IMR-90 (cell line): ENCODE measurements at regions not wholly inside any gene's neighbourhood (a gene's known extent, or its start where the extent isn't known, plus 50 kb on each side); places are given as distances from the start of the nearest gene placed in this dataset.

Source experiments
- ATAC-seq: fragments of 200-7000 bp; cut with Tn5 transposase; 2 replicates; pipeline ENCODE4 v1.9.1; 2020; ENCODE audit warnings: low read depth, mild to moderate bottlenecking, moderate library complexity
- BruUV-seq: library from RNA; stranded (reverse); fragments of 400-500 nt; replicated peaks from 2 replicates; lab custom pipeline; 2021; lab: Mats Ljungman, UMichigan
- CTCF ChIA-PET: fragments of 300-600 bp; formaldehyde crosslinking; extraction: SDS; loops from one replicate; lab custom pipeline; 2021; ENCODE audit warnings: antibody characterized with exemption; lab: Yijun Ruan, JAX
- POLR2A ChIA-PET: fragments of 300-600 bp; sonication (Branson Sonifier 250); formaldehyde crosslinking; loops from one replicate; lab custom pipeline; 2022; ENCODE audit warnings: antibody characterized with exemption; ENCODE audit not compliant: unreplicated experiment; lab: Charles Lee
- DNase-seq: peaks from one replicate; pipeline ENCODE4 v3.0.0; 2013
- H2AFZ ChIP-seq: replicated peaks from 2 replicates; pipeline ENCODE3; 2013; ENCODE audit warnings: low read length, mild to moderate bottlenecking; ENCODE audit not compliant: poor library complexity
- H2AK5ac ChIP-seq: 2 replicates; pipeline ENCODE4 v1.6.1; 2013; ENCODE audit warnings: low read depth, low read length, inconsistent platforms
- H2AK9ac ChIP-seq: replicated peaks from 2 replicates; pipeline ENCODE3; 2013; ENCODE audit warnings: mild to moderate bottlenecking, low read depth, low read length, moderate library complexity; ENCODE audit not compliant: poor library complexity
- H2BK120ac ChIP-seq: 2 replicates; pipeline ENCODE4 v1.6.1; 2013; ENCODE audit warnings: low read depth, low read length, inconsistent platforms
- H2BK15ac ChIP-seq: 3 replicates; pipeline ENCODE4 v1.6.1; 2013; ENCODE audit warnings: low read depth, low read length, inconsistent platforms
- H2BK20ac ChIP-seq: 2 replicates; pipeline ENCODE4 v1.6.1; 2013; ENCODE audit warnings: low read depth, mild to moderate bottlenecking, inconsistent platforms, low read length, moderate library complexity
- H2BK5ac ChIP-seq: 2 replicates; pipeline ENCODE4 v1.6.1; 2013; ENCODE audit warnings: mild to moderate bottlenecking, low read depth, low read length, inconsistent platforms; ENCODE audit not compliant: poor library complexity, severe bottlenecking
- H3K14ac ChIP-seq: replicated peaks from 2 replicates; pipeline ENCODE4 v1.6.1; 2013; ENCODE audit warnings: low read depth, low read length, inconsistent platforms
- H3K18ac ChIP-seq: 2 replicates; pipeline ENCODE4 v1.6.1; 2013; ENCODE audit warnings: low read depth, low read length, control low read depth
- H3K23ac ChIP-seq: 2 replicates; pipeline ENCODE4 v1.6.1; 2013; ENCODE audit warnings: low read depth, low read length, inconsistent platforms
- H3K27ac ChIP-seq: 2 replicates; pipeline ENCODE4 v1.5.1; 2013; ENCODE audit warnings: mild to moderate bottlenecking, control low read depth, low read length; ENCODE audit not compliant: insufficient read depth
- H3K27me3 ChIP-seq: 2 replicates; pipeline ENCODE4 v1.6.1; 2013; ENCODE audit warnings: low read length; ENCODE audit not compliant: control insufficient read depth, insufficient read depth
- H3K36me3 ChIP-seq: 2 replicates; pipeline ENCODE4 v1.6.1; 2013; ENCODE audit warnings: low read length, mixed read lengths; ENCODE audit not compliant: control insufficient read depth, insufficient read depth
- H3K4ac ChIP-seq: 2 replicates; pipeline ENCODE4 v1.6.1; 2013; ENCODE audit warnings: low read depth, low read length, inconsistent platforms
- H3K4me1 ChIP-seq: 2 replicates; pipeline ENCODE4 v1.6.1; 2013; ENCODE audit warnings: low read length, mixed read lengths; ENCODE audit not compliant: control insufficient read depth, insufficient read depth
- H3K4me2 ChIP-seq: 2 replicates; pipeline ENCODE4 v1.6.1; 2013; ENCODE audit warnings: low read depth, mild to moderate bottlenecking, control low read depth, low read length, moderate library complexity
- H3K4me3 ChIP-seq: 2 replicates; pipeline ENCODE4 v1.5.1; 2013; ENCODE audit warnings: low read depth, mild to moderate bottlenecking, control low read depth, low read length, moderate library complexity; ENCODE audit not compliant: insufficient read depth
- H3K56ac ChIP-seq: 2 replicates; pipeline ENCODE4 v1.6.1; 2013; ENCODE audit warnings: low read length, inconsistent platforms; ENCODE audit not compliant: insufficient read depth; ENCODE audit errors: extremely low read depth
- H3K79me1 ChIP-seq, 2 experiments: 2 replicates each; pipeline ENCODE4 v1.6.1; 2013; ENCODE audit warnings: low read length in 2 of 2, inconsistent platforms in 1 of 2, low read depth in 1 of 2
- H3K9ac ChIP-seq: 2 replicates; pipeline ENCODE4 v1.6.1; 2013; ENCODE audit warnings: low read depth, low read length, control low read depth
- H3K9me1 ChIP-seq: 2 replicates; pipeline ENCODE4 v1.6.1; 2013; ENCODE audit warnings: low read length, inconsistent platforms; ENCODE audit not compliant: insufficient read depth
- H3K9me3 ChIP-seq: 2 replicates; pipeline ENCODE4 v1.6.1; 2013; ENCODE audit warnings: low read length; ENCODE audit not compliant: control insufficient read depth, insufficient read depth
- H4K20me1 ChIP-seq: 2 replicates; pipeline ENCODE4 v1.6.1; 2013; ENCODE audit warnings: low read length, inconsistent platforms; ENCODE audit not compliant: insufficient read depth
- H4K5ac ChIP-seq: 2 replicates; pipeline ENCODE4 v1.6.1; 2013; ENCODE audit warnings: mild to moderate bottlenecking, low read depth, low read length, control low read depth
- H4K8ac ChIP-seq, 2 experiments: 2 replicates each; pipeline ENCODE4 v1.6.1; 2013; ENCODE audit warnings: low read depth in 2 of 2, low read length in 2 of 2, control low read depth in 1 of 2, inconsistent platforms in 1 of 2
- H4K91ac ChIP-seq: 2 replicates; pipeline ENCODE4 v1.6.1; 2013; ENCODE audit warnings: low read depth, low read length, inconsistent platforms; ENCODE audit not compliant: insufficient read depth
- BHLHE40 ChIP-seq: fragments of 150-350 bp; IDR thresholded peaks from 2 replicates; pipeline ENCODE4 v1.6.1; 2016; ENCODE audit warnings: mild to moderate bottlenecking, low read depth, low read length
- CEBPB ChIP-seq: IDR thresholded peaks from 2 replicates; pipeline ENCODE4 v1.6.1; 2012; ENCODE audit warnings: low read depth, low read length, improper control_type of control experiment
- CHD1 ChIP-seq: IDR thresholded peaks from 2 replicates; pipeline ENCODE4 v1.6.1; 2012; ENCODE audit warnings: low read depth, low read length, improper control_type of control experiment
- FOS ChIP-seq: fragments of 150-350 bp; IDR thresholded peaks from 2 replicates; pipeline ENCODE4 v1.6.1; 2016; ENCODE audit warnings: low read depth, low read length
- MAFK ChIP-seq: IDR thresholded peaks from 2 replicates; pipeline ENCODE4 v1.6.1; 2012; ENCODE audit warnings: low read depth, low read length, improper control_type of control experiment
- MAZ ChIP-seq: IDR thresholded peaks from 2 replicates; pipeline ENCODE4 v1.6.1; 2012; ENCODE audit warnings: low read depth, mild to moderate bottlenecking, low read length, improper control_type of control experiment, moderate library complexity, borderline replicate concordance
- MXI1 ChIP-seq: IDR thresholded peaks from 2 replicates; pipeline ENCODE4 v1.6.1; 2012; ENCODE audit warnings: low read depth, mild to moderate bottlenecking, low read length, moderate library complexity, borderline replicate concordance
- NFE2L2 ChIP-seq: fragments of 150-350 bp; IDR thresholded peaks from 2 replicates; pipeline ENCODE4 v1.6.1; 2016; ENCODE audit warnings: low read depth, mild to moderate bottlenecking, low read length
- POLR2A ChIP-seq: IDR thresholded peaks from 2 replicates; pipeline ENCODE4 v1.6.1; 2012; ENCODE audit warnings: mild to moderate bottlenecking, low read depth, low read length
- RAD21 ChIP-seq: IDR thresholded peaks from 2 replicates; pipeline ENCODE4 v1.6.1; 2012; ENCODE audit warnings: low read length, improper control_type of control experiment
- RCOR1 ChIP-seq: IDR thresholded peaks from 2 replicates; pipeline ENCODE4 v1.6.1; 2012; ENCODE audit warnings: mild to moderate bottlenecking, low read length, improper control_type of control experiment; ENCODE audit not compliant: insufficient replicate concordance
- RFX5 ChIP-seq: IDR thresholded peaks from 2 replicates; pipeline ENCODE4 v1.8.0; 2012; ENCODE audit warnings: low read depth, mild to moderate bottlenecking, low read length, moderate library complexity
- SMC3 ChIP-seq: fragments of 150-350 bp; IDR thresholded peaks from 2 replicates; pipeline ENCODE4 v1.6.1; 2016; ENCODE audit warnings: low read depth, mild to moderate bottlenecking, antibody characterized with exemption, low read length, moderate library complexity
- WGBS, 2 experiments: methylation state at CpG; one replicate each; pipeline versions ENCODE4 v1.1.5 to v1.1.7; 2013; ENCODE audit warnings: missing lambda C conversion rate in 2 of 2; ENCODE audit not compliant: insufficient read length in 1 of 2; ENCODE audit errors: extremely low coverage in 2 of 2; 5-methylcytosine and 5-hydroxymethylcytosine counted together
- dilution Hi-C: fragments of 300-500 bp; cut with HindIII; formaldehyde crosslinking; loops from one replicate; pipeline ENCODE4 v1.14.3; 2018; ENCODE audit warnings: low sequenced_read_pairs; ENCODE audit not compliant: unreplicated experiment
- in situ Hi-C: fragments of 300-500 bp; cut with MboI; formaldehyde crosslinking; loops from 3 replicates; pipeline ENCODE4 v1.14.3; 2019; ENCODE audit warnings: low sequenced_read_pairs, inconsistent platforms, mixed read lengths
- intact Hi-C: fragments of 100-400 bp; cut with micrococcal nuclease; formaldehyde crosslinking; loops from 2 replicates; pipeline ENCODE4 v1.10.0; 2022
- TF ChIP-seq, protein P1 (sequence below): conservative IDR thresholded peaks from 2 replicates; pipeline ENCODE4 v1.5.1; 2012; ENCODE audit warnings: mild to moderate bottlenecking, low read depth, low read length, improper control_type of control experiment
- TF ChIP-seq, protein P2 (sequence below): fragments of 150-350 bp; IDR thresholded peaks from 2 replicates; pipeline ENCODE4 v1.6.1; 2016; ENCODE audit warnings: low read depth, mild to moderate bottlenecking, low read length, moderate library complexity, borderline replicate concordance
- TF ChIP-seq, protein P3 (sequence below): fragments of 150-350 bp; IDR thresholded peaks from 2 replicates; pipeline ENCODE4 v1.6.1; 2017; ENCODE audit warnings: mild to moderate bottlenecking, antibody characterized with exemption, low read length, low read depth

DNA sequence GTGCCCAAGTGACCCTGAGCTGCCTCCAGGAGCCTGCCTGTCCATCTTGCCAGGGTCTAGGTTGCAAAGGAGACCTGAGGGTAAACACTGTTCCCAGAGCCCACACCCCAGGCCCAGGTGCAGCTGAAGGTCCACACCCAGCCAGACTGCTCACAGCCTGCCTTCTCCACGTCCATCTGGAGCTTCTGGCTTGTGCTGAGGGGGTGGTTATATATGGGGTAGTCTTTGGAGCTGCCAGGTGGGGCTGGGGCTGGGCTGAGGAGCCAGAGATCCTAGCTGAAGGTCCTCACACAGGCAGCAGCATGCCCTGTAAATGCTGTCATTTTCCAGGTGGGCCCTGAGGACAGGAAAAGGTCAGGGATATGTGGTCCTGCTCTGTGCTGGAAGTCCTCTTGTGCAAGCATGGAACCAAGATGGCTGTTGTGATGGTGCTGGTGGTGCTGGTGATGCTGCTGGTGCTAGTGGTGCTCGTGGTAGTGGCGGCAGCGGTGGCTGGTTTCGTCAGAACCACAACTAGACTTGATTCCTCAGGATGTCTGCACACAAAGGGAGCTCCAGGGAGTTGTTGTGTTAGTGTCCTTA is 182.7 kb downstream of the MATN1 start:
- H2AK5ac ChIP-seq: no peak overlapping the region
- CTCF ChIA-PET: no interaction called here
- no peak overlapping the region for H3K56ac ChIP-seq
- H2BK15ac ChIP-seq: no peak overlapping the region
- no peak overlapping the region for H2AK9ac ChIP-seq
- no peak overlapping the region for H2AFZ ChIP-seq
- H3K23ac ChIP-seq: no peak overlapping the region
- no peak overlapping the region for H3K4me3 ChIP-seq
- DNase-seq (no peak), ATAC-seq (no peak)
- no peak overlapping the region for H4K5ac ChIP-seq
- H3K18ac ChIP-seq: no peak overlapping the region
- no peak overlapping the region for H2BK120ac ChIP-seq
- no peak overlapping the region for H3K14ac ChIP-seq
- no peak overlapping the region for H4K8ac ChIP-seq
- no peak overlapping the region for H2BK20ac ChIP-seq
- WGBS, 2 experiments: 33% methylated on average over 1 of the region's 5 CpGs; no CpG with 5 or more reads in 1 of the 2 experiments
- no peak overlapping the region for H3K27ac ChIP-seq
- H3K9me1 ChIP-seq: no peaks in the 10 kb centered on the region
- no peaks in the 10 kb centered on the region for H3K36me3 ChIP-seq
- TF ChIP-seq MXI1: no peak
- no peak for TF ChIP-seq RCOR1
- no peak for TF ChIP-seq MAZ
- TF ChIP-seq, protein P1, sequence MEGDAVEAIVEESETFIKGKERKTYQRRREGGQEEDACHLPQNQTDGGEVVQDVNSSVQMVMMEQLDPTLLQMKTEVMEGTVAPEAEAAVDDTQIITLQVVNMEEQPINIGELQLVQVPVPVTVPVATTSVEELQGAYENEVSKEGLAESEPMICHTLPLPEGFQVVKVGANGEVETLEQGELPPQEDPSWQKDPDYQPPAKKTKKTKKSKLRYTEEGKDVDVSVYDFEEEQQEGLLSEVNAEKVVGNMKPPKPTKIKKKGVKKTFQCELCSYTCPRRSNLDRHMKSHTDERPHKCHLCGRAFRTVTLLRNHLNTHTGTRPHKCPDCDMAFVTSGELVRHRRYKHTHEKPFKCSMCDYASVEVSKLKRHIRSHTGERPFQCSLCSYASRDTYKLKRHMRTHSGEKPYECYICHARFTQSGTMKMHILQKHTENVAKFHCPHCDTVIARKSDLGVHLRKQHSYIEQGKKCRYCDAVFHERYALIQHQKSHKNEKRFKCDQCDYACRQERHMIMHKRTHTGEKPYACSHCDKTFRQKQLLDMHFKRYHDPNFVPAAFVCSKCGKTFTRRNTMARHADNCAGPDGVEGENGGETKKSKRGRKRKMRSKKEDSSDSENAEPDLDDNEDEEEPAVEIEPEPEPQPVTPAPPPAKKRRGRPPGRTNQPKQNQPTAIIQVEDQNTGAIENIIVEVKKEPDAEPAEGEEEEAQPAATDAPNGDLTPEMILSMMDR: no peak
- TF ChIP-seq CEBPB: no peak
- no peak for TF ChIP-seq RFX5
- TF ChIP-seq, protein P2, sequence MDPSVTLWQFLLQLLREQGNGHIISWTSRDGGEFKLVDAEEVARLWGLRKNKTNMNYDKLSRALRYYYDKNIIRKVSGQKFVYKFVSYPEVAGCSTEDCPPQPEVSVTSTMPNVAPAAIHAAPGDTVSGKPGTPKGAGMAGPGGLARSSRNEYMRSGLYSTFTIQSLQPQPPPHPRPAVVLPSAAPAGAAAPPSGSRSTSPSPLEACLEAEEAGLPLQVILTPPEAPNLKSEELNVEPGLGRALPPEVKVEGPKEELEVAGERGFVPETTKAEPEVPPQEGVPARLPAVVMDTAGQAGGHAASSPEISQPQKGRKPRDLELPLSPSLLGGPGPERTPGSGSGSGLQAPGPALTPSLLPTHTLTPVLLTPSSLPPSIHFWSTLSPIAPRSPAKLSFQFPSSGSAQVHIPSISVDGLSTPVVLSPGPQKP: no peak
- no peak for TF ChIP-seq FOS
- no peak for TF ChIP-seq RAD21
- TF ChIP-seq SMC3: no peak
- TF ChIP-seq MAFK: no peak
- TF ChIP-seq CHD1: no peak
- TF ChIP-seq POLR2A: no peak
- no peak for TF ChIP-seq BHLHE40
- TF ChIP-seq NFE2L2: no peak
- TF ChIP-seq, protein P3, sequence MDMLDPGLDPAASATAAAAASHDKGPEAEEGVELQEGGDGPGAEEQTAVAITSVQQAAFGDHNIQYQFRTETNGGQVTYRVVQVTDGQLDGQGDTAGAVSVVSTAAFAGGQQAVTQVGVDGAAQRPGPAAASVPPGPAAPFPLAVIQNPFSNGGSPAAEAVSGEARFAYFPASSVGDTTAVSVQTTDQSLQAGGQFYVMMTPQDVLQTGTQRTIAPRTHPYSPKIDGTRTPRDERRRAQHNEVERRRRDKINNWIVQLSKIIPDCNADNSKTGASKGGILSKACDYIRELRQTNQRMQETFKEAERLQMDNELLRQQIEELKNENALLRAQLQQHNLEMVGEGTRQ: no peak
- no peak overlapping the region for H3K4ac ChIP-seq
- H3K9me3 ChIP-seq: no peaks in the 10 kb centered on the region
- no TSS peak for BruUV-seq
- no peaks in the 10 kb centered on the region for H3K27me3 ChIP-seq
- intact Hi-C loops (no loop called here), in situ Hi-C loops (no loop called here), dilution Hi-C loops (no loop called here)
- no peaks in the 10 kb centered on the region for H3K79me1 ChIP-seq
- no peak overlapping the region for H4K91ac ChIP-seq
- no peak overlapping the region for H2BK5ac ChIP-seq
- H3K4me1 ChIP-seq: no peaks in the 10 kb centered on the region
- no peak overlapping the region for H3K4me2 ChIP-seq
- no peaks in the 10 kb centered on the region for H4K20me1 ChIP-seq
- H3K9ac ChIP-seq: no peak overlapping the region
- POLR2A ChIA-PET: no interaction called here
